NCI-H2081 (cell line): ENCODE measurements at regions not wholly inside any gene's neighbourhood (a gene's known extent, or its start where the extent isn't known, plus 50 kb on each side); places are given as distances from the start of the nearest gene placed in this dataset.

Experiments used
- DNase-seq, 2 experiments: peaks; one replicate each; lab custom pipeline; 2025; lab: John Stamatoyannopoulos, UW

DNA sequence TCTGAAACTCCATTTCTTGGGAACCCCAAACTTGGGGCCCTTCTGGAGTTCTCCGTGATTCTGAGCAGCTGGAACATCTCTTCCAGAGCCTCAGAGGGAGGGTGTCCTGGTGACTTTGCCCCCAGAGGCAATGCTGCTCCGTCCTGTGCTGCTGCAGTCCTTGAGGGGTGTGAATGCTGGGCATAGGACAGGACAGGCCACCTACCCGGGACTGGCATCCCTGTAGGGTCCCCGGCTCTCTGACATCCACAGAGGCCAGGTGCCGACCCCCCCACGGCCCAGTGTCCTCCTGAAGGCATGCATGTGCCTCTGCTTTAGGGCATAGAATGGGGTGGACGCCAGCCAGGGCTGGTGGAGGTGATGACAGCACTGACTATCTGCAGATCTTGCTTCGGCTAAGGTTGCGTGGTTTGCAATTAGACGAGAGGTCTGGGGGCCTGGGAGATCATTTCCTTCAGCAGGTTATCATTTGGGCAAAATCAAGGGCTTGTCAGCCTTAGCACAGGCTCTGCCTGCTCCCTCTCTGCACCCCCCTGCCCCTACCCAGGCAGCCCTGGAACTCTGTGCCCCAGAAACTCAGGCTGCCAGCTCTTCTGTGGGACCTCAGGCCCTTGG, 136.9 kb upstream of the GPR26 start:
- DNase-seq, result no peak

DNA sequence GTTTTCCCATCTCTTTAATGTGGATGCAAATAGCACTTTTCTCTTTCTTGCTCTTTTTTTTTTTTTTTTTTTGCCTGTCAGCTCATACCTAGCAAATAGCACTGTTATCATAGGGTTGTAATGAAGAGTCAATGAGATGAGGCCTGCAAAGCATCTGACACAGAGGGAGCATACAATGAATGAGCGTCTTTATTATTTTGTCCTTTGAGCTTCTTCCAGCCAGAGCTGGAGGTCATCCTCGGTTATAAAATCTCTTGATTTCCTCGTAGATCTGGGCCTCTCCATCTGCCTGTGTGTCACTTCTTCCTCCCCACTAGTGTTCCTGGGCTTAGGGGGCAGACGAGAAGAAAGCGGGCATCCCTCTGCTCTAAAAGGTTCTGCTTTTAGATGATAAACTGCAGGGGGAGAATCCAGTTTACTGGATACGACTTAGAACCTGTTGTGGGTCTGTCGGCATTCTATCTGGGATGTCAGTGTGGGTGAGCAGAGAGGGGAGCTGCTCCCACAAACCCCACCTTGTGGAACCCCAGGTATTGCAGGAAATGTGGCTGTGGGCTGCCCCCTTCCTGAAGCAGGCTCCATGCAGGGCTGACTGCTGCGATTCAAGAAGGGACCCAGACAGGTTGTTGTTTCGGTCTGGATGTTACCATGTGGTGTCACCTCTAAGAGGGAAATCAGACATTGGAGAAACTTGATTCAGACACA, 135.8 kb upstream of the GPR26 start:
- DNase-seq, result no peak

DNA sequence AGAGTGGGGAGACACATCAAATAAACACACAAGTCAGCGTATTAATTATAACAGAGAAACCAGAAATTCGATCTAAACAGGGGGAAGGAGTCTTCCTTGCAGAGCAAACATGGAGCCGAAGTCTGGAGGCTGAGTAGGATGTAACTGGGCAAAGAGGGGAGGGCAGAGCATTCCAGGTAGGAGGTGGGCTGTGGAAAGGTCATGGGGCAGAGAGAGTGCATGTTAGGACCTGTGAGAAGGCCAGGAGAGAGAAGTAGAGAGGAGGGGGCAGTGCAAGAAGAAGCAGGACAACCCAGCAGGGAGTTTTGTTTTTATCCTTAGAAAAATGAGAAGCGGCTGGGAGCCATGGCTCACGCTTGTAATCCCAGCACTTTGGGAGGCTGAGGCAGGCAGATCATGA, 130.8 kb upstream of the GPR26 start:
- no peak for DNase-seq

DNA sequence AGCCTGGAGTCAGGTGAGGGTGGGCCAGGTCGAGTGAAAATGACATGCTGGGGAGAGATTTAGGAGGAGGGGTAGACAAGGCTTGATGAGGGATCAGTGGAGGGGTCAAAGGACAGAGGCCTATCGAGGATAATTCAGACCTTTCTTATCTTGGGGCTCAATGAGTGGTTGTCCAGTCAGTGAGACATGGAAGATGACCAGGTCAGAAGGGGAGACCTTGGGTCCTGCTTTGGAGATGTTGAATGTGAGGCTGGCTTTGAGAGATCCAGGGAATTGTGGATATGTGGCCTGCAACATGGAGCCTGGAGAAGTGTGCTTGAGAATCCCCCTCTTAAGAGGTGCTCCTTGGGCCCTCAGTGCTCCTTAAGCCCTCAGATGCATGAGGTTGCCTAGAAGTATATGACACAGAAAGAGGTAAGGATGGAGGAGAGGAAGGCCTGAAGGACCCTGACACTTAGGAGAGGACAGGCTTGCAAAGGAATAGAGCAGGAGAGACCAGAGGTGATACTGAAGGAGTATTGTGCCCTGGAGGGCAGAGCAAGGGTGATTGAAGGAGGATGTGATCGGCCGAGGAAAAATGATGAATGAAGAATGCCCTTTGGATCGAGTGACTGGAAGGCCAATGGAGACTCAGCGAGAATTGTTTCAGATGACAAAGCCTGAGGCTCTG, 129.8 kb upstream of the GPR26 start:
- no peak for DNase-seq

DNA sequence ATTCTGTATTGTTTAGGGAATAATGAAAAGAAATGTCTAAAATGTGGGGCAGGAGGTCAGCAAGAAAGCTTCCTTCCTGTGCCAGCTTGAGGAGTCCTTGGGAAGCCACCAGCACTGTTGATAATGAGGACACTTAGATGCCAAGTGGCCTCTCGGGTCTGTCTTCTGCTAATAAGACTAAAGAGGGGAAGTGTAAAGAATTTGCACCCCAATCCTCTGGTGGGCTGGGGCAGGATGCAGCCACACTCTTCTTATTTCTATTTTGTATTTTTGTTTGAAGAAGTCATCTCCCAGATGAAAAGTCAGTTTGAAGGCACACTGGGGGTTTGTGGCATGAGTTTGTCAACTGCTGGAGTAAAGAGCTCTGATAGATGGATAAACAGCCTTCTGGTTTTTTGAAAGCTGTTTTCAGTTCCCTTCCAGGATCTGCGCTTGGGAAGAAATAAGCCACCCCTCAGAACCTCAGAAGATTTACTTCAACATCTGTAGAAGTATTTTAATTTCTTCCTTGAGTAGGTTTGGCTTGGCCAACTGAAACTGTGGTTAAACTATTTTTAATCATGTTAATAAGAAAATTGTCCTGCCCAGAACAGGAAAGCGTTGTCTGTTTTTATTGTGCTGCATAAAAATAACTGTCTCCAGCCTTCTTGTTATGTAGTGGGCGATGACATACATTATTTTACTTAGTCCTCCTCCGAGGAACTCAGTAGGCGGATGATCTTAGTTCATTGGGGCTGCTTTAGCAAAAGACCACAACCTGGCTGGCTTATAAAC, 128.8 kb upstream of the GPR26 start:
- DNase-seq, result no peak

DNA sequence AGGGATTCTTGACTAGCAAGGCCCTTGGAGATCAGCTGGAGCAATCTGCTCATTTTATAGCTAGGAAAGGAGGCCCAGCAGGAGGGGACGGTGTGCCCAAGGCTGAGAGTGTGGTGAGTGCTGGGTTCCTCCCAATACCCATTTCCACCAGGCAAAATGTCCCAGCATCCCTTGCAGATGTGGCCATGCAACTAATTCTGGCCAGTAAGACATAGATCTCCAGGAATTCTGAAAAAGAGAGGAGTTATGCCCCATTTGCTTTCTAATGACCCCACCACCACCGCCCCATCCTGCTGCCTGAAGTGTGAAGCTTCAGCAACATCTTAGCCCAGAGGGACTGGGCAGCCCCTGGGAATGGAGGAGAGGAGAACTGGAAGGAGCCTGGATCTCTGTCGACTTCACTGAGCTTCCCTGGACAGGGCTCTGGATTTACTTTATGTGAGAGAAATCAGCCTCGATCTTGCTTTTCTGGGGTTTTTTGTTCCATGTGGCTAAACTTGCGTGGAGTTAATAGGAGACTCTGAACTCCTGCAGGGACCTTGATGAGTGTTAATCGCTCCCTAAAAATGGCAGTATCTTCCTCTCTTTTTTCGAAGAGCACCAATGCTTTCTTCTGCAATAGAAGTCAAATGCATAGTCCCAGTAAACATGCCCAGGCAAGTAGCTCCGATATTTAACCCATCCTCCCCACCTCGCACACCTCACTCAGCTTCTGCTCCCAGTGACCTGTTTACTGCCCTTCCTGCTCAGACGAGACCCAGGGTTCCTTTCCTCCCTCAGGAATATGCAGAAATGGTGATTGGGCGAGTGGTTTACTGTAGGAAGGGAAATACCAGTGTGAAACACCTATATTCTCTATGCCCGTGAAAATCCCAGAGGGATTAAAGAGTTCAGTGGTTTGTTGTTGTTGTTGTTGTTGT, 127.5 kb upstream of the GPR26 start:
- no peak for DNase-seq

DNA sequence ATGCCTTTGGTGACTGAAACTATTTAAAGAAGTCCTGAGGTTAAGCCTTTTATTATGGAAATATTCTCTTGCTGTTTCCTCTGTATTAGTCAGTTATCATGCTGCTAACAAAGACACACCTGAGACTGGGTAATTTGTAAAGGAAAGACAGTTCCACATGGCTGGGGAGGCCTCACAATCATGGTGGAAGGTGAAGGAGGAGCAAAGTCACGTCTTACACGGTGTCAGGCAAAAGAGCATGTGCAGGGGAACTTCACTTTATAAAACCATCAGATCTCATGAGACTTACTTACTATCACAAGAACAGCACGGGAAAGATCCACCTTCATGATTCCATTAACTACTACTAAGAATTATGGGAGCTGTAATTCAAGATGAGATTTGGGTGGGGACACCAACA, 121.2 kb upstream of the GPR26 start:
- DNase-seq, result no peak

DNA sequence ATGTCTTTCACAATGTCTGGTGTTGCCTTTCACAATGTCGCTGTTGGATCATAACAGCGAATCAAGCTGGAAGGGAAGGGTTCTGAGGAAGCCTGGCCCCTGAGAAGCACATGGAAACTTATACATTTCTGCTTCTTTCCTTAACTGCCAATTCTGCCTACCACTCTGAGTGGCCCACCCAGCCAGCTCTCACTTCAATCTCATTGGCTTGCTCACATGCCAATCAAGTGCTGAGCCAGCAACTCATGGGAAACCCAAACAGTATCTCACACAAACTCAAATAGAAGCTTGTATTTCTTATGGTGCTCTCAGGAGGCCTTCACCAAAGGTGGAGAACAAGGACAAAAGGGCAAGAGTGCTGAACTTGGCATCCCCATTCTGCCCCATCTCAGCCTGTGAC, 117.4 kb upstream of the GPR26 start:
- DNase-seq, result no peak

DNA sequence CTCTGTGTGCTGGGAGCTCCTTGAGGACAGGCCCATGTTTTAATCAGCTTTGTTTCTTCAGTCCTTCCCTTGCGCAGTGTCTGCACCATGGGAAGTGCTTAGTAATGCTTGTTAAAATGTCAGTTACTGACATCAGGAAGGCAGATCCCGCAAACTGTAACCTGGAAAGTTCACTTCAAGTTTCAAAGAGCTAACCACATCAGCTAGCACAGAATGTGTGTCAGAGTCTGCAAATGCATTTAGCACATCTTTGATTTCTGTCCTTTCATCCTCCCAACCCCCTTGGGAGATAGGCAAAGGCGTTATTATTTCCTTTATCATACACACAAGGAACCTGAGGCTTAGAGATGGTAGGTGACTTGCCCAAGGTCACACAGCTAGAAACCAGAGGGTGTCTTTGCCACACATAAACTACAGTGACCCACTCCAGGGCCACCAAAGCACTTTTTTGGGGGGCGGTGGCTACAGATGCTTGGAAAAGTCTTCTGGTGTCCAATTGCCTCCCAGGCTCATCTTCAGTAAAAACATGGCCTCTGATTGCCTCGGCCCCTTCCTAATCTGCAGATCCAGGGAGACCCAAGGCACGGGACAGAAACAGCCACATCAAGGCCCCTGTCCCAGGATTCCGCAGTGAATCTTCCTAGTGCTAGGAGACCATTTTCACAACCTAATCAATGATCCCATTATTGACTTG, 116.2 kb upstream of the GPR26 start:
- DNase-seq, result no peak

DNA sequence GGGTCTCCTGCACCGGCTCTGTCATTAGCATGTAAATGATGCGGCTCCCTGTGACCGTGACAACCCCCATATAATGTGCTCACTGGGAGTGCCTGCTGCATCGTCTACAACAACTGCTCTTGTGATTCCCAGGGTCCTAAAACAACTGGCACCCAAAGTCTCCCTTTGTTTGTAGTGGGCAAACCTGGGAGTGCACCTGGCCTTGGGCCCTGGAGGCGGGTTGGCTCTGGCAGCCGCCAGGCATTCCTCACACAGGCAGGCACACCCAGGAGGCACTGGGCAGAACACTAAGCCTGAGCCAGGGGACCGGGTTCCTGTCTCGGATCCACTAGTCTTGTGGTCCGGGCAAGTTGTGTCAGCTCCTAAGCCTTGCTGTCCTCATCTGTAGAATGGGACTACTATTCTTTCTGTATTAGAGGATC, 115.5 kb upstream of the GPR26 start:
- DNase-seq, result no peak

DNA sequence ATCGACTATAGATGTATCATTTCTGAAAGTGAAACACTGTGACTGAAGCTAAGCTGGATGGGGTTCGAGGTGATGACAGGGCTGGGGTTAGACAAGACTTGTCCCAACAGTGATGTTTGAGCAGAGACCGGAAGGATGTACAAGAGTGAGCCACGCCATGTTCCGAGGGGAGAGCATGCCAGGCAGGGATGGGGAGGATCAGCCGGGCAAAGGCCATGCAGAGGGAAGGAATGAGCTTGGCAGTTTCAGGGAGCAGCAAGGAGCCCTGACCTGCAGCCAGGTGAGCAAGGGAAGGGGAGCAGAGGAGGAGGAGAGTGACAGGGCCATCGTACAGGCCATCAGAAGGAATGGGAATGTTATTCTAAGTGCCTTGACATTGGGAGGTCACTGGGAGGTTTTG, 114.9 kb upstream of the GPR26 start:
- DNase-seq, result no peak

DNA sequence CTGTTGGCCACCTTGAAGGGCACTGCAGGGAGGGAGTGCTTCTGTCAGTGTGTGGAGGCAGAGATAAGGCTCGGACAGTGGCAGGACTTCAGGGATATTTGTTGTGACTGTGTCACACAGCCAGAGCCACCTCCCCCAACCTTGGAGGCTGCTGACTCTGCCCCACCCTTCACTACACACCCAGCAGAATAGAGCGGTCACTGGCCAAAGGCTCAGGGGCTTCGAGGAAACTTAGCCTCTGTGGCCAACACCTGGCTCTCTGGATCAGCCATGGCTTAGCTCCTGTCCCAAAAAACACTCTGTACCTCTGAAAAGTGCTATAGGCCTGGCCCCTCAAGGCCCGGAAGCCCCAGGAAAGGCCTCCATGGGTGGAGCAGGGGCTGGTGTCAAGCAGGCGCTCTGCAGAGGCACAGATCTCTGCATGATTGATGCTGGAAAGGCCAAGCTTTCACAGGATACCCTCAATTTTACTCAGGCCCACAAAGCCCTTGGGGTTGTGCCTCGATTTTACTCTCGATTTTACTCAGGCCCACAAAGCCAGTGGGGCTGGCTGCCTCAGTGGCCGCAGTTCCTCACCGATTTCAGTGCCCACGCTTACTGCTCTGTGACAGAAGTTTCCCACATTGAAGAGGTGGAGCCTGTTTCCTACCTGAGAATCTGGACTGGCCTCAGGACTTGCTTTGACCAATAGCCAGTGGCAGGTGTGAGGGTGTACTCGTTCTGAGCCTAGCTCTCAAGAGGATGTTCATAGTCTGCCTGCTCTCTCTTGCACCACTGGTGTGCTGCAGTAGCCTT, 113.2 kb upstream of the GPR26 start:
- DNase-seq, result no peak

DNA sequence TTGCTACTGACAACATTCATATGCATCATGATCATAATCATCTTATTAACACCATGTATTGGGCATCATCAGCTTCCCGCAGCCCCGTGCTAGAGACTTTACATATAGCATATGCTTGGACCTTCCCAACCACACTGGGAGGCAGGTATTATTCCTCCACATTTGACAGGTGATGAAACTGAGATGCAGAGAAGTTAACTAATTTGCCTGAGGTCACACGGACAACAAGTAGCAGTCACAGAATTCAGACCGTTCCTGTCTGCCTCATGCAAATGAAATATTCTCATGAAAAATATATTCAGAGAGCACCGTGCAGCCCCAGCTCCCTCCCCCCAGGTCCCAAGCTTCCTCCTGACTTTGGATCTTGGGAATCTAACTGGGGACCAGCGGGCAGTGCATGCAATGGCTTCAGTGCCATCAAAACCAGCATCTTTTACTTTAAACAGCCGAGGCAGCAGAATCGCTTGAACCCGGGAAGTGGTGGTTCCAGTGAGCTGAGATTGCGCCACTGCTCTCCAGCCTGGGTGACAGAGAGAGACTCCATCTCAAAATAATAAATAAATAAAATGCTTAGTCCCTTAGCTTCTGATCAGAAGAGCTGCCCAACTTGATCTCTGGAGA, 112.2 kb upstream of the GPR26 start:
- DNase-seq, result no peak

DNA sequence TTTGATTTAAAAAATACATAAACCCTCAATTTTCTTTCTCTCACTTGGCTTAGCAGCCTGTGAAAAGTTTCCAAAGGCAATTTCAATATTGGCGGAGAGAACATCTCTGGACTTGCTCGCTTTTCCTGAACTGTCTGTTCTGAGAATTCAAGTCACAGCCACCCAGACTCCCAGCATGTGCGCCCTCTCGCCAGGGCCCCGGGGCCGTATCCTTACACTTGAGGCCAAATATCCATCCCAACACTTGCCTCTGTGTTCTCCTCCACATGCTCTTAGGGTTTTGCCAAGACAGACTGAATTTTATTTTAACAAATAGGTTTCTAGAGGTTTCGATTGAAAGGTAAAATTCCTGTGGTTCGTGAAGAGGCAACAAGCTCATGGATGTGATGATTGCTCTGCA, 111.5 kb upstream of the GPR26 start:
- DNase-seq, result no peak

DNA sequence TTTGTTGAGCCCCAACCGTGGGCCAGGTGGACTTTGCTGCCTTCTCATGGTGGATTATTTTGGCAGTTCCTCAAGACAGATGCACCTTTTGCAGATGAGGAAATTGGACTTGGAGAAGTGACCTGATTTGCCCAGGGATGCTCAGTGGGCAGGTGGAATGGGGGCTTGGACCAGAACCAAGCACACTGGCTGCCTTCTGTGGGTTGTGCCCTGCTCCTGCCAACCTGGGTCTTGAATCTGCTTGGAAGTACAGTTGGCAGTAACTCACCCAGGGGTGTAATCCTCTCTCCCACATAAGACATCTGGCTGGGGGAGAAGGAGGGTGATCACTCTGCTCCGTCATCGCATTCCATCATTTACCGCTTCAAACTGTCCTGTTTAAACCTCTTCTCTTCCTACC, 110.5 kb upstream of the GPR26 start:
- DNase-seq, result no peak

DNA sequence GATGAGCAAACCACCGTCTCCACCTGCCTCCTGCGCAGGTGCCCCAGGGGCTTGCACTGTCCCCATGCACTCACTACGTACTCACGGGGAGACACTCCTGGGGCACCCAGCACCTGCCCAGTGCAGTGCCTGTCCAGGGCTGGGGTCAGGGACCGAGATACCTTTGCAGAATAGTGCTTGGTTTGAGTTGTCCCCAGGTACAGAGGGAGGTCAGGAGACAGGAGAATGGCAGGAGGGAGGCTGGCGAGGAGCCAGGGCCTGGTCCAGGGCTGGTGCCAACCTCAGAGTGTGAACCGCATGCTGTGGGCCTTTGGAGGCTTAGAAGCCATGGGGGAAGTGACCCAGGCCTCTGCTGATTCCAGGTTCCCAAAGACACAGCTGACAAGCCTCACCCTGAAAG, 110.1 kb upstream of the GPR26 start:
- DNase-seq, result no peak

DNA sequence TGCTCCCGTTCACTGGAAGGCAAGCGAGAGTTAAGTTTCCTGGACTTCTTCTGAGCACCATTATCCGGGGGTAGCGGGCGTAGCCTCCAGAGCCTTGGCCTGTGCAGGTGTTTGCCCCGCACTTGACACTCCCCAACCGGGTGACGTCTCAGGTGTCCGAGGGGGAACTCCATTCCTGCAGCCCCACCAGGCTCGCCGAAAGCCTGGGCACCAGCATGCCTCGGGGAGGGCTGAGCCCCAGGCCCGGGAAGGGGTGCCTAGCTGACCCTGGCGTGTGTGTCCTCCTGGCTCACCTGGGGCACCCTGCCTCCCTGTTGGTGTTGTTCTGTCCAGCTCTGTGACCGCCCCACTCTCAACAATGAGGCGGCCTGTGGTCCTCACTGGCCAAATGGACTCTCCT, 109.4 kb upstream of the GPR26 start:
- DNase-seq, result no peak

DNA sequence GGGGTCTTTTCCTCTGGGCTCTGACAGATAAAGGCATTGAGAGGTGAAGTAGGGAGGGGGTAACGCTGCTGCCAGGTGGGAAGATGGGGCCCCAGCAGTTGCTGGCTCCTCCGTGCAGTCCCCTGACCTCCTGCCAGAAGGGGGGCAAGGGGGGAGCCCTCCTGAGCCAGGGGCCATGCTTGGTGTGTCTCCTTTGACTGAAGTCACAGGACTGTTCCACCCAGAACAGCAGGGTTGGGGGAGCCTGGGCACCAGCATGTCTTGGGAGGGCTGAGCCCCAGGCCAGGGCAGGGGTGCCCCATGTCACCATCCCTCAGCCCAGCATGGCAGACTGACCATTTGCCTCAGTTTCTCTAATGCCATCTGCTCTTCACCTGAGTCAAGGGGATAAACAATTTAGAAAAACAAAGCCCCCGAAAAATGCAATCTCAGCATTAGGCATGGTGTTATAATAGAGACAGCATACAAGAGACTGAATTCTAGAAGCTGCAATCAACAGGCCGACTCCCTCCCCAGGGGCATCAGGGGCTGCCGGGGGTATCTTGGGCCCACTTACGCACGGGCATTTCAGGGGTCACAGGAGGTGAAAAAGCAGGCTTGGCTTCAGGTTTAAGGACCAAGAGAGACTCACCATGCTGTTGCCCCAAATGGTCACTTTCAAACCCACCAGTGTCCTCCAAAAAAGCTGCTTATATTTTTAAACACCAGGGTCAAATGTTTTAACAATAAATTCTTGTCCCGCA, 108.6 kb upstream of the GPR26 start:
- no peak for DNase-seq

DNA sequence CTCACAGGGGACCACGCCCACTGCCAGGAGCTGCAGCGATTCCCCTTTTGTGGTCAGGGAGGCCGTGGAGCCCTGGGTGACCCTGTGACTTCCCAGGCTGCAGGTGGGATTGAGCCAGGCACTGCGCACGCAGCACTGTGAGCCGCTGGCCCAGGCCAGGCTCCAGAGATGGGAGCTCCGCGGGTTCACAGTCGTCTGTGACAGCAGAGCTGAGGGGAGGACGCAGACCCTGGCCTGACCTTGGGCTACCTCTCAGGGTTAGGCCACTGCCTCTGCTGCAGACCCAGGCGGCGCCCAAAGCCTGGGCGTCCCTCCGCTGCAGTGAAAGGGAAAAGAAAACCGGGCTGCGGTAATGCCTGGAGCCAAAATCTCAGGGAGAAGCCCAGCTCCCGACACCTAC, 107.5 kb upstream of the GPR26 start:
- DNase-seq, result no peak
